ENCODE measurements at regions not wholly inside any gene's neighbourhood (a gene's known extent, or its start where the extent isn't known, plus 50 kb on each side); places are given as distances from the start of the nearest gene placed in this dataset.

DNA sequence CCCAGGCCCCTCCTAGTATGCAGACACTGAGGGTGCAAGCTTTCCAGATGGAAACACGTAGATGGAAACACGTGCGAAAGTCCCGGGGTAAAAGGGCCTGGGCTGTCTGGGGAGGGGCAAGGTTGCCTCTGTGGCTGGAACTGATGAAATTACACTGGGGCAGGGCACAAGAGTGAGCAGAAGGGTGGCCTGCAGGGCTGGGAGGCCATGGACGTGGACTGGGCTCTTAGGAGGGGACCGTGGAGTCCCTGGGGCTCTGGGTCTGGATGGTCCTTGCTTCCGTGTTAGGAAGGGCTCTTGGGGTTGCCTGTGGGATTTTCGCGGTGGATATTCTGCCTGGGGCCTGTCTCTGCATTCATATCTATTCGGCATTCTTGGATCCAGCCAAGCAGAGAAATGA, 63.3 kb downstream of the IRX1 start:
- H3K9me3 ChIP-seq (ENCODE audit: control insufficient read depth, low read depth, low read length) = no peaks in the 10 kb centered on the region
- no peaks in the 10 kb centered on the region for H3K27me3 ChIP-seq (ENCODE audit: insufficient read depth, low read length)
- peaks cover 5% of the 10 kb centered on the region for H3K27me3 Mint-ChIP-seq (ENCODE audit: low read depth)
- no peak overlapping the region for H3K18ac ChIP-seq (ENCODE audit: insufficient read length, low read depth, low read length)
- H2BK15ac ChIP-seq (ENCODE audit: low read depth, low read length) = no peak overlapping the region
- H3K9ac ChIP-seq (ENCODE audit: extremely low read depth, insufficient read length, low read length) = no peak overlapping the region
- H3K79me2 ChIP-seq (ENCODE audit: insufficient read depth, low read length) = no peaks in the 10 kb centered on the region
- H3K4me2 ChIP-seq (ENCODE audit: insufficient read depth, insufficient read length, low read length) = no peak overlapping the region
- H3K36me3 Mint-ChIP-seq (ENCODE audit: insufficient read depth in 1 of 3, low read depth in 3 of 3) = no peaks in the 10 kb centered on the region
- H3K9me3 Mint-ChIP-seq = no peaks in the 10 kb centered on the region; a peak in 1 of 5 replicates
- no CpG with 5 or more reads among the region's 10 CpGs for WGBS (ENCODE audit: extremely low coverage, insufficient read length, low lambda C conversion rate)
- no peaks in the 10 kb centered on the region for H3K4me1 ChIP-seq (ENCODE audit: insufficient read depth, low read length)
- H3K27ac Mint-ChIP-seq = no peak overlapping the region
- TF ChIP-seq, protein P1, sequence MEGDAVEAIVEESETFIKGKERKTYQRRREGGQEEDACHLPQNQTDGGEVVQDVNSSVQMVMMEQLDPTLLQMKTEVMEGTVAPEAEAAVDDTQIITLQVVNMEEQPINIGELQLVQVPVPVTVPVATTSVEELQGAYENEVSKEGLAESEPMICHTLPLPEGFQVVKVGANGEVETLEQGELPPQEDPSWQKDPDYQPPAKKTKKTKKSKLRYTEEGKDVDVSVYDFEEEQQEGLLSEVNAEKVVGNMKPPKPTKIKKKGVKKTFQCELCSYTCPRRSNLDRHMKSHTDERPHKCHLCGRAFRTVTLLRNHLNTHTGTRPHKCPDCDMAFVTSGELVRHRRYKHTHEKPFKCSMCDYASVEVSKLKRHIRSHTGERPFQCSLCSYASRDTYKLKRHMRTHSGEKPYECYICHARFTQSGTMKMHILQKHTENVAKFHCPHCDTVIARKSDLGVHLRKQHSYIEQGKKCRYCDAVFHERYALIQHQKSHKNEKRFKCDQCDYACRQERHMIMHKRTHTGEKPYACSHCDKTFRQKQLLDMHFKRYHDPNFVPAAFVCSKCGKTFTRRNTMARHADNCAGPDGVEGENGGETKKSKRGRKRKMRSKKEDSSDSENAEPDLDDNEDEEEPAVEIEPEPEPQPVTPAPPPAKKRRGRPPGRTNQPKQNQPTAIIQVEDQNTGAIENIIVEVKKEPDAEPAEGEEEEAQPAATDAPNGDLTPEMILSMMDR (conservative IDR thresholded peaks at IDR 0.05) = no peak
- no peak overlapping the region for H4K8ac ChIP-seq (replicated peaks; ENCODE audit: insufficient read length, low read depth, low read length)
- no peak overlapping the region for H2AFZ ChIP-seq (ENCODE audit: low read length)
- no peak overlapping the region for H4K91ac ChIP-seq (ENCODE audit: insufficient read length, low read depth, low read length)
- no peak overlapping the region for H3K4ac ChIP-seq (ENCODE audit: low read depth, low read length)
- no peaks in the 10 kb centered on the region for H3K4me1 Mint-ChIP-seq
- no peak overlapping the region for H3K23ac ChIP-seq (ENCODE audit: insufficient read length, low read depth, low read length)
- no peak for DNase-seq
- H3T11ph ChIP-seq (ENCODE audit: low read length) = no peak overlapping the region
- H2BK5ac ChIP-seq (ENCODE audit: insufficient read length, low read length) = no peak overlapping the region
- H2BK20ac ChIP-seq (ENCODE audit: low read depth, low read length, poor library complexity, severe bottlenecking) = no peak overlapping the region
- no peaks in the 10 kb centered on the region for H3K79me1 ChIP-seq (ENCODE audit: insufficient read depth, low read depth, low read length, poor library complexity, severe bottlenecking)
- no peak overlapping the region for H4K5ac ChIP-seq (ENCODE audit: insufficient read length, low read depth, low read length)
- no peak overlapping the region for H2BK120ac ChIP-seq (ENCODE audit: low read depth, low read length, poor library complexity, severe bottlenecking)
- H4K20me1 ChIP-seq (ENCODE audit: control insufficient read depth, insufficient read depth, insufficient read length) = no peaks in the 10 kb centered on the region
- H3K56ac ChIP-seq (ENCODE audit: insufficient read length, low read depth, low read length) = no peak overlapping the region
- no peak overlapping the region for H3K27ac ChIP-seq (ENCODE audit: insufficient read length, low read depth, low read length)
- no peaks in the 10 kb centered on the region for H3K23me2 ChIP-seq (ENCODE audit: insufficient read length, low read depth, low read length, poor library complexity, severe bottlenecking)
- H2BK12ac ChIP-seq (ENCODE audit: insufficient read length, low read depth, low read length) = no peak overlapping the region
- no peak overlapping the region; the same call in 1 of the 2 replicates for H3K14ac ChIP-seq (ENCODE audit: insufficient read depth, low read length)
- no peak overlapping the region for H3K4me3 Mint-ChIP-seq
- H2AK5ac ChIP-seq (ENCODE audit: insufficient read length, low read length) = no peak overlapping the region

All from H9 (cell line).